Neural cell (in vitro differentiated cells): ENCODE measurements at regions not wholly inside any gene's neighbourhood (a gene's known extent, or its start where the extent isn't known, plus 50 kb on each side); places are given as distances from the start of the nearest gene placed in this dataset.

Source experiments
- CTCF ChIP-seq: fragments of 450-650 bp; IDR thresholded peaks from 2 replicates; pipeline ENCODE4 v1.5.1; 2014; ENCODE audit warnings: antibody characterized with exemption, mild to moderate bottlenecking, moderate library complexity; ENCODE audit not compliant: poor library complexity, severe bottlenecking
- EZH2 ChIP-seq: fragments of 200-600, 300-800 bp; shearing (Covaris generic), sonication (generic); IDR thresholded peaks from 2 replicates; pipeline ENCODE4 v1.6.1; 2014; ENCODE audit warnings: antibody characterized with exemption, low read length, borderline replicate concordance, mild to moderate bottlenecking; ENCODE audit not compliant: insufficient read depth, poor library complexity, severe bottlenecking
- POLR2AphosphoS5 ChIP-seq: IDR thresholded peaks from 2 replicates; pipeline ENCODE4 v1.6.1; 2012
- REST ChIP-seq: IDR thresholded peaks from 2 replicates; pipeline ENCODE4 v1.6.1; 2012; ENCODE audit warnings: borderline replicate concordance
- SMC3 ChIP-seq: fragments of 450-650 bp; conservative IDR thresholded peaks from 2 replicates; pipeline ENCODE4 v1.6.1; 2014; ENCODE audit warnings: antibody characterized with exemption, mild to moderate bottlenecking, moderate library complexity; ENCODE audit not compliant: poor library complexity
- TAF1 ChIP-seq: IDR thresholded peaks from 2 replicates; pipeline ENCODE4 v1.6.1; 2012; ENCODE audit warnings: low read depth

- TF ChIP-seq CTCF (no peak), TAF1 (no peak), SMC3 (no peak), POLR2AphosphoS5 (no peak), REST (no peak), EZH2 (no peak)
Observed at GRCh38 chr2:120546865-120547390, 188.7 kb upstream of the GLI2 start.
